Activated CD4-positive, alpha-beta T cell treated with anti-CD3 and anti-CD28 coated beads, Interleukin-2, amount 50 U/mL, for 48 hours (primary cell): ENCODE measurements at regions not wholly inside any gene's neighbourhood (a gene's known extent, or its start where the extent isn't known, plus 50 kb on each side); places are given as distances from the start of the nearest gene placed in this dataset.

Source experiments
- DNase-seq, 2 experiments: peaks; one replicate each; pipeline ENCODE4 v3.0.0-alpha.2; 2020

DNA sequence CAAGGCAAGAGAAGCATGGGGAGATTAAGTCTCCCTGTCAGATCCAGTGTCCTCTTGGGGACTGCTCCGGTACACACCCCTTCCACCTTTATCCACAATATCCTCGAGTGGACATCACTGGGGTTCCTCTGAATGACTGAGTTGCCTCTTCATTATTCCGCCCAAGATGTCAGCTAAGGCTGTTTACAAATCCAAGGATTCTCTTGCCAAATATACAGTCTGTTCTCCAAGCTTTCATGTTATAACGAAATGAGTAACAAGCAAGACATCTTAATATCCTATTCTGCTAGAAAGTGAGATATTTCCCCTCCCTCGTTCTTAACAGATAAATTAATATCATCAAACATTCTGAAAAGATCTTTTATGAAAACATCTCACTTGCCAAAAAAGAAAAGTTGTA lies 314.1 kb upstream of the IRX5 start:
- no peak for DNase-seq

DNA sequence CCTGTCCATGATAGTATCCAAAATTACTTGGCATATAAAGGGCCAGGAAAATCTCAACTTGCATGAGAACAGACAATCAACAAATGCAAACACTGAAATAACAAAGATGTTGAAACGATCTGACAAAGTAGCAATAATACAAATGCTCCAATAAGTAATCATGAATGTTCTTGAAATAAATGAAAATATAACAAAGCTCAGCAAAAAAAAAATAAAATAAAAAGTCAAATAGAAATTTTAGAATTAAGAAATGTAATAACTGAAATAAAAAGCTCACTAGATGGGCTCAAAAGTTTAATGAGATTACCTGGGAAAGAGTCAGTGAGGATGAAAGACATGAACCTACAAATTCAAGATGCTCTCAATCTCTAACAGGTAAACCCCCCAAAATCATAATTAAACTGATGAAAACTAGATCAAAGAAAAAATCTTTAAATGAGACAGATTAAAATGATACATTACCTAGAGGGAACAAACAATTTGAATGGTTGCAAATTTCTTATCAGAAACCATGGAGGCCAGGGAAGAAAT lies 319.0 kb upstream of the IRX3 start:
- no peak for DNase-seq

DNA sequence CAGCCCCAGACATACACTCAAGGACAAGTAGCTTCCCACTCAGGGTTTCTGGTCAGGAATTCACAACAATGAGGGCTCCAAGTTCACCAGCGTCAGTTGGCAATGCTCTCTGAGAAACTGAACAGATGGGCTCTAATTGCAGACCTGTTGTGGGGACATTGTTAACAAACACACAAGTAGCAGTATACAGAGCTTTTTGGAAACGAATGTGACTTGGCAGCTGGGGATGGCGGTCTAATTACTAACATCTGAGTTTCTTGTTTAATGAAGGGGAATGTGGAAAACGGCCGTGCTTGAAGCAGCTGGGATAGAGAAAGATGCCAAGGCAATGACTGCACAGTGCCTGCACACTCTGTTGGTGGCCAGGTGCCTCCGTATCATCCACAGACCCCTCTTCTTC lies 316.1 kb upstream of the IRX3 start:
- no peak for DNase-seq

DNA sequence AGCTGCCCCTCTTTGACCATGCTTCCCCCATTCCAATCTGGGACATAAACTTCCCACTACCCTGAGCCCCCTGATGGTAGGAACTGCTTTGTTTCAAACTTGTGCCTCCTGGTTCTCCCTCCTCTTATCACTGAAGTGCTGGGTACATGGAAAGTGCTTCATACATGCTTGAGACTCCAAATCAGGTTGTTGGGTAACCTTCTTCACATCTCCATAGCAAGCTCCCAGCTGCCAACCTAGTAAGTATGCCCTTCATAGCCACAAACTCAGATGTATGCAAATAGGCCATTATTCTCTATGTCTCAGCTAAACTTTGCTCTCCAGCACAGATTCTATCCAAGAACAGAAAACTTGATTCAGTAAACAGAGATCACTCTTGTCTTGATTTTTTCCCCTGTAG lies 310.6 kb upstream of the IRX3 start:
- DNase-seq: no peak

DNA sequence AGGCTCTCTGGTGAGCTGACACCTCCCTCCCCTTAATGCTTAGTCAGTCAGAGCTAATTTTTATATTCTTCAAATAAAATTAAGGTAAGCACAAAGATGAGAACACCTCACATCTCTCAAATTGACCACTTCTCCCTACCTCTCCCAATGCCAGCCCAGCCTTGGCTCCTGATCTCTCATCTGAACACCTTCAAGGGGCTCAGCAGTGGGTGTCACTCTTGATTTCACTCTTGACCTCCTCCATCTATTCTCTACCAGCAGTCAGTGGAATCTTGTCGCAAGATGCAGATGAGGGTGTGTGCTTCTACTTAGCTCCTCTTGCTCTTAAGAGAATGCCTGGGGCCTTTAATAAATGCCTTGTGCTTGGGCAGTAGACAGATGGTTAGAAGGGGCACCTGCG lies 309.0 kb upstream of the IRX3 start:
- DNase-seq: no peak

DNA sequence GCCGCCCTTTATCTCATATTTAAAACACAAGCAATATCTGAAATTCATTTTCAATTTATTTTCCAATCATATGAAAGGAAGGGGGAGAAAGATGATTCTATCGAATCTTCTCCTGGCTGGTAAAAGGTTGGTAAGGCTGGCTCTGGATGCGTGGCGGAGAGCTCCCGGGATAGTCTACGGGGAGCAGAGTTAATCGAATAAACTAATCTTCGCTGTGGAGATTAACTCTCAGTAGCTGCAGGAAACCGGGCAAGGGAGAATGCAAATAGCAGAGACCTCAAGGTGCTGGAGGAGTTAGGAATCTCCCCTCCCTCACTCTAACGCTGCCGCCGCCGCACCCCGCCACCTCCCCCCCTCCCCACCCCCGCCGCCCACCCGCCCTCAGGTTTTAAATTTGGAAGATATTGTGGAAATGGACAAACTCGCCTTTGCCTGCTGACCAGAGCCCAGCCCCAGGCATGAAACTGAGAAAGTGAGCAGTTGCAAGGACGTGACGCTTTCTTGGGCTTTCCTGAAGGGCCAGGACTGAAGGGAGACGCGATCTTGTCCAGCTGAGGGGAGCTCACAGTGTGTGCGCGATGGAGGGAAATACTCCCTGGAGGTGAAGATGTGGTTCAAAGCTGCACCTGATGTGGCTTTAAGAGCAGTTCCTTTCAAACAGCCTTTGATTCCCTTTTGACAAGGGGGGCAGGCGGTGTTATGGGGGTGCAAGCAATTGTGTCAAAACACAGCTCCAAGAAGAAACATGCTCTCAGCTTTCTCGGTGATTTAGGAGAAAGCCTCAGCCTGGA lies 308.2 kb upstream of the IRX3 start:
- no peak for DNase-seq

DNA sequence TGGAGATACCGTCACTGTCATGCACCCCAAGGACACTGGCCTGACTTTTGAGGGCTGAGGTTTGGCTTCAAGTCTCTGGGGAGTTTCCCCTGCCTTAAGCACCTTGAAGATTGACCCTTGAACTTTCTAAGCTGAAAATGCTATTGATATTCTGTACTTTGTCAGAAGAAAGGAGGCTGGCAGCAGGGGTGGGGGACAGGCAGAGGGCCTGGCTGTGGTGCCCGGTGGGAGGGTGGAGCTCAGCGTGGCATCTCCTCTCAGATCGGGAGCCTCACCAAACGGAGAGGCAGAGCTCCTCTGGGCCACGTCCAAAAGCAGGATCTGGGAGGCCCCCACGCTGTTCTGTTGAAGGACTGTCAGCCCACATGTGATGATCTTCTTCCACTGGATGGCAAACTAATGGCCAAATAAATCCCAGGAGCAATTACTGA lies 305.2 kb upstream of the IRX3 start:
- no peak for DNase-seq

DNA sequence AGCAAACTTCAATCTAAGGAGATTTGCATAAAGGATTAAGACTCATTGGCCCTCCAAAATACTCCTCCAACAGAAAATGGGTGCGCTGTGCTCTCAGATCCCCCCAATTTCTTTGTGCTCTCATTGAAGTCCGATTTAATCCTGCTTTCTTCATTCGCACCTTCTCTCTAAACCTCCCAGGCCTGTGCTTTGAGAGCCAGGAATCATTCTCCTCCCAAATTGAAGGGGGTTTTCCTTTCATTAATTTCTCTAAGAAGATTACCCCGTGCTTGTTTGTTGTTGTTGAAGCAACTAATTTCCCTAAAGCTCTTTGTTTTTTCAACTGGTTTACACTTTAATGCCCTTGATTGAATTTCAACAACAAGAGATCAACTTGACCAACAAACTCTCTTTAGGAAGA lies 304.2 kb upstream of the IRX3 start:
- no peak for DNase-seq

DNA sequence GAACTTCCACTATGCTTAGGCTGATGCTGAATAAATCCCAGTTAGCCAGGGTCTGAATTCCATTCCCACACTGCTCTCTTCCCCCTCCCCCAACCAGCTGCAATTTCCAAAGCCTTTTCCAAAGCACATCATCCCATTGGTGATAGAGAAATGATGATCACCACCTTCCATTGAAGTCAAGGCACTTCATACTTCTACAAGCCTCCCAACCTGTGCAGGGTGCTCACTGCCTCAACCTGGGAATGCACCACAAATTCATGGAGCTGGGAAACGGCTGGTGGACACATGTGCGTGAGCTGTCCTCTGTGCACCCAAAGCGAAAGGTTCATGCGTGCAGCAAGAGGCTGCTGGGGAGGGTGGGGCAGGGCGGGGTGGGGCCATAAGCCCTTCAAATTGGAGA lies 302.7 kb upstream of the IRX3 start:
- DNase-seq: no peak

DNA sequence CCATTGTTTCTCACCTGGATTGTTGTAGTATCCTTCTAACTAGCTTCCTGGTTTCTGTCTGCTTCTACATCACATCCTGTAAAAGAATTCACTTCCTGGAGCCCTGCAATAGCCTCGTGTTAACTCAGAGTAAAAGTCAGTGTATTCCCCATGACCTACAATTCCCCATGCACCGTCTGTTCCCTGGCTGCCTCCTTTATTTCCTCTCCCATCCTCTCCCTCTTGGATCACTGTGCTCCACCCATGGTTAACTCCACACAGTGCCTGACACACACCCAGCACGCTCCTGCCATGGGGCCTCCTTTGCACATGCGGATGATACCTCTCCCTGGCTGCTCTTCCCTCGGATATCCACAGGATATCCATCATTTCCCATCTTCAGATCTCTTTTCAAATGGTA lies 301.4 kb upstream of the IRX3 start:
- DNase-seq: no peak

DNA sequence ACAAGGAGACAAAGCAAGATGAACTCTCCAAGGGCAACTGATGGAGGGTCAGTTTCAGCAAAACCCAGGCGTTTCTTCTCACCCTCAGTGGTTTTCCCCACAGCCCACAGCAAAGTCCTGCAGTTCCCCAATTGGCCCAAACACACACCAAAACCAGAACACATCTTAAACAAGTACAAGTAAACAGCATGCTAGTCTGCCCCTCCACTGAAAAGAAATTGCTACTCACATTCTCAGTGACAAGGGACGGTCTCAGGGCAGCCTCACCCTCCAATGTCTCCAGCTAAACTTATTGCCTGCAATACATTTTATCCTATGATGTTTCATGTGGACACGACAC lies 300.6 kb upstream of the IRX3 start:
- no peak for DNase-seq

DNA sequence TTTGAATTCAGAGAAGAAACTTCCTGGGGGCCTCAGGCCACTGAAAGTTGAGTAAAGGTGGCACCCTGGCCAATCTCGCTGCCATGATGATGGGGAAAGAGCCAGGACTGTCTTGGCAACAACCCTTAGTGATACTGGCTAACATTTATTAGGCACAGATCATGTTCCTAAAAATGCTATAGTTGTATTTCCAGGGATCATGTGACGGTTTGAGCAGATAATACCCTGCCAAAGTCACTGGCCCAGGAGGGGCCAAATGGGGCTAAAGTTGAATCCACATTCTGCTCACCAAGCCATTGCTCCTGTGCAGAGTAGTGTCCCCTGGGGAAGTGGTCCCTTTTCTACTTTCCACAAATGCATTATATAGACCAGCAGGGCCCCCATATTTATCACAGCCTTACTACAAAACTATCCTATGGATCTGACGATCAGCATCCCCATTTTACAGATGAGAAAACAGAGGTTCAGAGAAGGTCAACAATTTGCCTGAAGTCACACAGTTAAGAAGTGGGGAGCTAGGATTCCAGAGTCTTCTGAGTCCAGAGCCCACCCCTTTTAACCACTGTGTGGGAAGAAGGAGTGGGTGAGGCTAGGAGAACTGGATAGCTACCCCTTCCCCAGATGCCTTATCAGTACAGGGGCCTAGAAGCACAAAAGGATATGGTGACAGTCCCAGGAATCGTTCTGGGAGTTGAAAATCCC lies 300.0 kb upstream of the IRX3 start:
- no peak for DNase-seq

DNA sequence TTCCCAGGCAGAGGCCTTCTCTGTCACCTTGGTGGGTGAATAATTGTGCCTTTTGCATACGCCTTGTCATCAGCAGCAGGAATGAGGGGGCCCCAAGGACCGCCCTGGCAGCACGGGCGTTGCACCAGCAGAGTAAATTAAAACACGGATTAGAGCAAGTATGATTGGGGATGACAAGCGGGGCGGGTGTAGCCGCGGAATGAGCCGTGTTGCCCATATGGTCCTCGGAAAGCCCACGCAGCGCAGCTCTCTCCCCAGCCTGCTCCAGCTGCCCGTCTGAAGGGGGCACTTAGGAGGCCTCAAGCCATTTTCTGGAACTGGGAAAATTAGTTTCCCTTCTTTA lies 299.4 kb upstream of the IRX3 start:
- no peak for DNase-seq

DNA sequence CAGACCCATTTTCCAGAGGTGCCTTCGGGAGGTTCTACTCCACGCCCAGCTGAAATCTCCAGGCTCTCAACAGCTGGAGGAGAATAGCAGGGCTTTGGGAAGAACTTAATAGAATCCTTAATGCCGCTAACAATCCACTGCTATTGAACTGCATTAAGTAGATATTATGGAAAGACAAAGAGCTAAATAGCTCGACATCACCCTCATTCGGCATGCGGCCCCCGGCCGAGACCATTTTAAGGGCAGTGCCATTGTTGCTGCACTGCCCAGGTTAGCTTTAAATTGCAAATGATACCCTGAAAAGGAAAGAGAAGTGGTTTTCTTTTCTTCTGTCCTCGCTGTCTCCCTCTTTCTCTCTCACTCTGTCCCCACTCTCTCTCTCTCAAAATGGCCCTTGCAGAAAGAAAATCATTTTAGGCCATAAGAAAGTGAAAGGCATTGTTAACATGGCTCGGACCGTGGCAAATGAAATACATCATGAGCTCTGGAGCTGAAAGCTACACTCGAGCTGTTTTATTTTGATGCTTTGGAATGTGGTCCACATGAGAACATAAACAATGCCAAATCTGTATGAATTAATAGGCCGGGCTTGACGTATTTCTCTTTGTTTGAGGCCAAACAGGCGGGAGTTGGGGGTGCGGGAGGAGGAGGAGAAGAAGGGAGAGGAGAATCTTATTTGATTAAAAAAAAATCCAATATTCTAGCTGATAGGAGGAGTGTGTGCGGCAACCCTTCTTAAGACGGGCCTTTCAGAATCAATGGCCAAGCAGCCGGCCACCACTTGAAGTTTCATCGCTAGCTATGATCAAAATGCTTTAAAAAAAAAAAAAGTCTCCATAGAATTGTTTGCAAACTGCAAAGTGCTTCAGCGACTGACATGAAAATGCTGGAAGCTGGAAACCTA lies 298.8 kb upstream of the IRX3 start:
- no peak for DNase-seq

DNA sequence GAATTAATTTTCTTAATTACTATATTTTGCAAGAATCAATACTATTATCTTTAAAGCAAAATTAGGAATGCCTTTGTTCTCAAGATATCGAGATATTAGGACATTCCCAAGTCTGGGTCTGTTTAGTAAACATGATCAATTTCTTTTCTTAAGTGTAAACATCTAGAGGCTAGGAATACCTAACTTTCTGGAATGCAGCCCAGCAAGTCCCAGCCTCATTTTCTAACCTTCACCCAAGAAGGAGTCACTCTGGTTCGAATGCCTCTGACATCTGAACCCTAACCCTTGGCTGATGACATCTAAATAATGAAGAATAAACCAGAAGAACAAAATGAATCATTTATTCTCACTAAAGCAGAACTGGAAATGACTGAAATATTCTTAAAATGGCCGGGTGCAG lies 297.5 kb upstream of the IRX3 start:
- DNase-seq: no peak

DNA sequence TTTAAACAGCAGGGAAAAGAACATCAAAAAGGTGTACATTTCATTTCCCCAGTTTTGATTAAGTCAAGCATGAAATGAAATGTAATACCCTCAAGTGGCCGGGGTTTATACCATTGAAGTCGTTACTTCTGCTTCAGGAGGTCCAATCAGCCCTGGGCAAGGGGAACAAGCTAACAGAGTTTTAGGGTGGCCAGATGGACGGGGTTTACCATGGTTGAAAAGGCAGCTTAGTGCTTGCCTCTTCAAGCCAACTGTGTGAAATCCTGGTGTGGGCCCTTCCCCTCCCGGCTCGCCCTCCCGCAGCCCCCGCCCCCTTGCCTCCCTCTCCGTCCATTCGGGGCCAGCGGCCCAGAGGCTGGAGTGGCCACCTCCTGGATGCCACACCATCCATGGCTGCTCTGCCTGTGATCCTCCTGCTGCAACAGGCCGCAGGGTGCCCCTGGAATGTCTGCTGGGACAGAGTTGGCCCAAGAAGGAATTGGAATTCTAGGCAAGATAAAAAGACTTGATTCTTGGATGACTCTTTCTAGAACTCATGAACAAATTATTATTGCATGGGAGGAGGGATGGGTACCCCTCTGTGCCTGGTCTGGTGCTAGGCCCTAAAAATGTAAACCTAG lies 296.2 kb upstream of the IRX3 start:
- DNase-seq: no peak

DNA sequence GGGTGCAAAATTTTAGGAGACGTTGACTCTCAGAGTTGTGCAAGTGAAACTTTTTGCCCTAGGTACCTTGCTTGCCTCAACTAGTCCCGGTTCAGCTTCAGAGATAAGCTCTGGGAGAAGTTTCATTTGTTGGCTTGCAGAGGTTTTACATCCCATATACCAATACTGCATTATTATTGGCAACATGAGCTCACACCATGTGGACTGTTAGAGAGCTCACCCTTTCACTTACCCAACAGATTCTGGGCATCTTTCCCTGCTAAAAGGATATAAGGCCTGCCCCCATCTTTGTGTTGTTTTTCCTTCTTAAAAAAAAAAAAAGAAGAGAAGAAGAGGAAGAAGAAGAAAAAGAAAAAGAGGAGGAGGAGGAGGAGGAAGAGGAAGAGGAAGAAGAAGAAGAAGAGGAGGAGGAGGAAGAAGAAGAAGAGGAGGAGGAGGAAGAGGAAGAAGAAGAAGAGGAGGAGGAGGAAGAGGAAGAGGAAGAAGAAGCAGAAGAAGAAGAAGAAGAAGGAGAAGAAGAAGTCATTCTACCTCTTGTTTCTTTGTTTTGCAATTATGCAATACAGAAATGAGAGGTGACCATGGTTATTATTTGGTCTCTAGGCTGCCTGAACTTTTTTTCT lies 292.6 kb upstream of the IRX3 start:
- no peak for DNase-seq

DNA sequence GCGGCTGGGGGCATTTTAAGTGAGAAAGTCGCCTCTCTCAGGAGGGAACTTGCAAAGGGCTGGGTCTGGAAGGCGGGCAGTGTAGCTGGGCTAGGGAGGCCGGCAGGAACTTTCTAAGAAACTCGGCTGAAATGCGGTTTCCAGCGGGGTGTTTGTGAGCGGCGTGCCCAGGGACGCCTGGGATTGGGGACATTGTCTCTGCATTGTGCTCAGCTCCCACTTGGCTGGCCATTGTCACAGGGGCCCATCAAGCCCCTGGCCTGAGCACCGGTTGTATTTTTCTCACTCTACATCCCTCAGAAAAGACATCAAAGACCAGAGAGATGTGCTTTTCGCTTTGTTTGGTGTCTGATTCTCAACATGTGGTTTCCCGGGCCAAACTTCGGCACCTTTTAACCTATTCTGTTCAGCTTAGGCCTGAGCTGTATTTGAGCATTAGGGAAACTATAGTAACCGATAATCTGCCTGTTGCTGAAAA lies 291.1 kb upstream of the IRX3 start:
- no peak for DNase-seq

DNA sequence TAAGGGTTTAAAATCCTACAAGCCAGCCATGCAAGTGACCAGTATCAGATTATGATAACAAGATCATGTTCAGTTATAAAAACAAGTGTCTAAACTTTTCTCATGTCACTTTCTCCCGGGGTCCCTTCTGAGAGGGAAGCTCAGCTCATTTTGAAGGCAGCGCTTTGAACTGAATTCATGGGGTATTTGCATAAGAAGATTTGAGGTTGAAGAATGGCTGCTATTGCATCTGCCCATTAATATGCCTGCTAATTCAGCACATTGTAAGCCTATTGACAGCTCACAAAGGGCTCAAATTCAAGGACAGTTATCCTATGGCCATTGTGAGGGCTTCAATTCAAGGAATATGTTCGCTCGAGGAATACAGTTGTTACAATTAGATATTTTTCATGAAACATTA lies 290.2 kb upstream of the IRX3 start:
- no peak for DNase-seq

DNA sequence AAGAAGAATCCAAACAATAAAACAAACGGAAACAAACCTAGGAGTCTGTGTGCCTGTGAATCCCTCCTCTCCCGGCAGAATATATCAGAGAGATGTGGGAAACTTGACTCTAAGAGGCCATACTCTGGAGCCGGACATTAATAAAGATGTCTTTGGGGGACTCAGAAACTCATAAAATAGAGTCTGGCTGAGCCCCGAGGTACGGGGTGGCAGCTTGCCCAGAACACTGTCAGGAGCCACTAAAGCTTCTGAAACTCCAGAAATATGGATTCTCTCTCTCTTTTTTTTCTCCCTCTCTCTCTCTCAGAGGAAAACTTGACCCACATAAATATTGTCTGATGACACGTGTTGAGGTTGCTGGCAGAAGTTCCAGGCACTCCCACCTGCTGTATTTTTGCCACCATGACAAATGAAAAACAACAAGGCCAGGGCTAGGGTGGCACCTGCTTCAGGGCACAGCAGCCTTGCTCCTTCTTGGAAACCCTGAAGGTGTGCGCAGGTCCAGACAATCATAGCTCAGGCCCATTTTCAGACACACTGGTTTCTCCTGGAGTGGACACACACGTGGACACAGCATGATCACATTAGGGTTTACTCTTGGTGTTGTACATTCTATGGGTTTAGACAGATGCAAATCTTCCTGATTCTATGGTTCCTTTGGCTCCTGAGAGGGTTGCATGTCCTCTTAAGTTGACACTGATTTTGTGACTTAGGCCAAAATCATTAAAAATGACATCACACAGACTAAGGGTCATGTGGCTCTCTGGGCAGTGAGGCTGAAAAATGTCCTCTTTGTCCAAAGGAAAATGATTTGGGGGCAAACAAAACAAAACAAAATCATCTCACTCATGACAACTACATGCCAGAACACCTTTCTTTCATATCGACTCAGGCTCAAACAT lies 282.6 kb upstream of the IRX3 start:
- DNase-seq: no peak

DNA sequence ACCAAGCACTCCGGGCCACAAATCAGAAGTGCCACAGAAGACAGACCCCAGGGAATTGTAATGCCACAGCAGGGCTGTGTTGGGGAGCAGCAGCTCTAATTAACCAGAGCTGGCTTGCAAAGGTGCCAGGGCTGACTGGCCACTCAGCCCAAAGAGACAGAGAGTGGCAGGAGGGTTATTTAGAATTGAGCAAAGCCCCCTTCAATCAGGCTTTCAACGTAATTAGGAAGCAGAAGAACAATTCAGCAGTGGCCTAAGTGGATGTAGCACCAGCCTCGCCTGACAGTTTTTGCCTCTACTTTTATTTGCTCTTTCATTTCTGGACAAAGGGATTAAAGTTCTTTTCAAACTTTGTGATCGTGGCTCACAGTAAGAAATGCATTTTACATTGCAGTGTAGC lies 278.3 kb upstream of the IRX3 start:
- DNase-seq: no peak

DNA sequence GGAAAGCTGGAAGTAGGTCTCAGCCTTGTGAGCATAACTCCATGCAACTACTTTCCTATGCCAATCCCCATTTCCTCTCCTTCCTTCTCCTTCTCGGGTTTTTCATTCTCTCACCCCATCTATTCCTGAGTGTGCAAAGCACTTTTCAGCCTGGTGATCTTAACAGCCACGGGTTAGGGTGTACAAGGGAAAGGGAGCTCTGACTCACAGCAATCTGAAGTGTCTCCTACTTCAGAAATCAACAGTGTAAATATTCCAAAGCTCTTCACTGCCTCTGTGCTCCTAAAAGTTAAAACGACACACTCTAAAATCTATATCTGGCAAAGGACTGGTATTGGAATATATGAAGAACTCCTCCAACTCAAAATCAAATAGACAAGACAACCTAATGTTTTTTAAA lies 268.0 kb upstream of the IRX3 start:
- no peak for DNase-seq
